HG03095 (cell line): ENCODE measurements at regions not wholly inside any gene's neighbourhood (a gene's known extent, or its start where the extent isn't known, plus 50 kb on each side); places are given as distances from the start of the nearest gene placed in this dataset.
"Not testable (repeated sequence)": the region's sequence is repeated elsewhere in the genome, so short reads cannot be mapped to it uniquely, and the experiment has no call there.

Experiments used
- ATAC-seq: cut with Tn5 transposase; IDR thresholded peaks from one replicate; pipeline ENCODE4 v1.9.1; 2021; ENCODE audit warnings: moderate library complexity; ENCODE audit not compliant: unreplicated experiment

DNA sequence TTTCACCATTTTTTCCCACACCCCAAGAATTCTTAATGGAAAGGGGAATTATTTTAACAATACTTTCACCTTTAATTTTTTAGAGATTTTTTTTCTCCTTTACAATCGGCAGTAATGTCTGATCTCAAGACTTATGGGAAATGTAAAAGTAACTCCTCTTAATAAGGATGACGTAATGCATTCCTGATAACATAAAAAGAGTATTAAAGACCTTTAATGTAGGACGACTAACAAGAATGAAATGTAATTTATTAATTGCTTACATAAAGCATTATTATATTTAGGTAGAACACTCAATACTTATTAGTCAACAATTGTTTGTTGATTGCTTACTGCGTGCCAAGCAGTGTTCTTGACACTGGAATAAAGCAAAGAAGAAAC, 416.8 kb upstream of the NAALADL2 start:
- no peak for ATAC-seq

GRCh38 chr3:174444391-174444790, 414.7 kb upstream of the NAALADL2 start:
- ATAC-seq, result no peak

- ATAC-seq, result no peak
These were observed 401.4 kb upstream of the NAALADL2 start for GRCh38 chr3:174457758-174458157.

DNA sequence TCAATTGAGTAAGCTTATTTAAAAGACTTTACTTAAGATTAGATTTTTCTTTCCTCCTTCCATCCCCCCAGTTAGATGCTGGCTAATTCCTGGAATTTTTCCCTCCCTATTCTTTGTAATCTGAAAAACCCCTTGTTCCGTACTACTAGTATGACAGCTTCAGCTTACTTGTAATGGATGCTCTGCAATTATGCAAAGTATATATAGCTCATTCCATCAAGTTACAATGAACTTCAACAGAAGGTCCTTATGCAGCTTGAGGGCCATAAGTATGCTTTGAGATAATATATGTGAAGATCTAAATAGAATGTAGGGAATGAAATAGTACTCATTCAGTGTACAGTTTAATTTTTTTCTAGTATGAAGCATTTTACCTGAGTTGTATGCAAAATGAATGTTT, 398.3 kb upstream of the NAALADL2 start:
- no peak for ATAC-seq

DNA sequence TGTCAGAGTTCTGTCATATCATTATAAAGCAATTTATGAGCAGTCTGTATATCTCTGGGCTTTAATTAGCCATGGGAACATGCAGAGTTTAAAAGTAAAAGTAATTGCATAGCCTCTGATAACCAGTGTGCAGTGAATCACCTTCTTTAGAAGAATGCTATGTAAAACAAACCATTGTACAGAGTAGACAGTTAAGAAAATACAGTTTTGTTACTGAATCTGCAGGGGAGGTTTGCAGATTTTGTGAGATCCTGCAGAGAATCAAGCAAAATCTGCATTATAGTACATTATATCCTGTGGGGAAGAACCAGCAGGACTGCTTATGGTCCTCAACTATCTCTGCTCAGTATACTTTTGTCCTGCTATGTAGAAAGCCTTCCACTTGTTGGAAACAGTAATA, 396.2 kb upstream of the NAALADL2 start:
- ATAC-seq, result no peak

DNA sequence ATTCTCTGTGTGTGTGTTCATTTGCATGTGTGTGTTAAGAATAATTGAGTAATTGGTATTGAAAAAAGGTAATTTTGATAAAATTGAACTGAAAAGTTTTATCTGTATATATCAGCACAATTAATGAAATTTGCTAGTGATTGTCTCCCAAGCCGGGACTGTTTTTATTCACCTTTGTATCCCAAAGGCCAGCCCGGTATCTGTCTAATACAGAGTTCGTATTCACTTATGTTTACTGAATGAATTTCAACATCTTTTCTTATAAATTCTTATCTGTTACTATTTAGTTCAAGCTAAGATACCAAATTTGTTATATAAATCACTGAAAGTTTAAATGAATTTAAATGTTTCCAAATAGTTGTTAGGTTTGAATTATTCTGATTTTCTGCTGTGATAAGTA, 394.0 kb upstream of the NAALADL2 start:
- ATAC-seq, result no peak

DNA sequence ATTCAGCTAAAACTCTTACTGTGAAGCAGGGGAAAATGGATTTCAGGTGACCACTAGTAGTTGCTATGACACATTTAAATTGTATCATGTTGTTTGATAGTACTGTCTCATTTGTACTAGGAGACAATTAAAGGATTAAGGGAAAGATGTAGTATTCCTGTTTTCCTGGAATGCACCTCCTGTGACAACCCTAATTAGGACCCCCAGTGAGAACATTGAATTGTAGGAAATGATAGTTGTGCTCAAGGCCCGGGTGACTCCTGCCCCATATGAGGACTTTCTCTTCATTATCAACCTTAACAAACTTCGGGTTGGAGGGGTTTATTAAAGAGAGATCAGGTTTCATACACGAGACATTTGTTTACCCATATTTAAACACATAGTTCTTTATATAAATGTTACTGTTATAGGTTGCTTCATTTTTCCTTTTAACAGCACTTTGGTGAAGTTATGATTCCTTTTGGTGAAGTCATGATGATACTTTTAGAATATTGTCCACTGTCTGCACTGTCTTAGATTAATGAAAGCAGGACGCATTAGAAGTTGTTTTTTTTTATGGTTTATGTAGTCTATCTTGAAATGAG, 392.6 kb upstream of the NAALADL2 start:
- no peak for ATAC-seq

GRCh38 chr3:174477491-174477890, 381.6 kb upstream of the NAALADL2 start:
- ATAC-seq, result no peak

DNA sequence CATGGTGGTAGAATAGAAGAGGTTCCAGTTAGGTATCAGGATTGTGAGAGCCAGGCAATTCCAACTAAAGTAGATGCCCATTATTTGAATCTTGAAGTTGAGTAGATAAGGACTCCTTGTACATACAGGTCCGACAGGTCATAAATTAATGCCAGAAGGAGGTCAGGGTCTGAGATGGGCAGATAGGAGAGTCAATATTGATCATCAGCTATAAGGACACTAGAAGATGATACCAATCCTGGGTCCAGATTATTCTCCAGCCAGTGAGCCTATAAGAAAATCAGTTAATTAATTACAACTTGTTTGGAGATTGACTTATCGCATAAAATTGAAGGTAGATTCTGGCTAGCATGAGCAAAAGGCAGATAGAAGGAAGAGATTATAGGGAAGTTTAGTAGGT, 378.4 kb upstream of the NAALADL2 start:
- no peak for ATAC-seq

GRCh38 chr3:174482541-174482940, 376.6 kb upstream of the NAALADL2 start:
- ATAC-seq, result no peak

DNA sequence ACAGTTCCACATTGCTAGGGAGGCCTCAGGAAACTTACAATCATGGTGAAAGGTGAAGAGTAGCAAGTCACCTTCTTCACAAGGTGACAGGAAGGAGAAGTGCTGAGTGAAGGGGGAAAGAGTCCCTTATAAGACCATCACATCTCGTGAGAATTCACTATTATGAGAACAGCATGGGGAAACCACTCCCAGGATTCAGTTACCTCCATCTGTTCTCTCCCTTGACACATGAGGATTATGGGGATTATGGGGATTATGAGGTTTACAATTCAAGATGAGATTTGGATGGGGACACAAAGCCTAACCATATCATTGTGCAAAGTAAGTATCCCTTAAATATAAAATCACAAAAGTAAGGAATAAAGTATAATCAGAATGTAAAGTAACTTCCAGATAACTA, 375.9 kb upstream of the NAALADL2 start:
- no peak for ATAC-seq

- ATAC-seq, result not testable (repeated sequence)
These were observed 375.3 kb upstream of the NAALADL2 start for GRCh38 chr3:174483856-174484255.

- no peak for ATAC-seq
These were observed 370.6 kb upstream of the NAALADL2 start for GRCh38 chr3:174488527-174488926.

GRCh38 chr3:174495311-174495710, 363.8 kb upstream of the NAALADL2 start:
- ATAC-seq, result no peak

- no peak for ATAC-seq
These were observed 363.2 kb upstream of the NAALADL2 start for GRCh38 chr3:174495928-174496327.

DNA sequence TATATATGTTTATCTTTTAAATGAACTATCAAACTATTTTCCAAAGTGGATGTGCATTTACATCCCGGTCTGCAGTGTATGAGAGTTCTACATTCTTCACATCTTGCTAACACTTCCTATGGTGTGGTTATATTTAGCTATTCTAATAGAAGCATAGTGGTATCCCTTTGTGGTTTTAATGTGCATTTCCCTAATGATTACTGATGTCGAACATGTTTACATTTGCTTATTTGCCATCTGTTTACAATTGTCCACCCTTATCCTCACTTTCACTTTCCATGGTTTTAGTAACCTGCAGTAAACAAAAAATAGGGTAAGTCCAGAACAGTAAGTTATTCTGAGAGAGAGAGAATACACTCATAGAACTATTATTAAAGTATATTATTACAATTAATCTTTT, 360.5 kb upstream of the NAALADL2 start:
- no peak for ATAC-seq

DNA sequence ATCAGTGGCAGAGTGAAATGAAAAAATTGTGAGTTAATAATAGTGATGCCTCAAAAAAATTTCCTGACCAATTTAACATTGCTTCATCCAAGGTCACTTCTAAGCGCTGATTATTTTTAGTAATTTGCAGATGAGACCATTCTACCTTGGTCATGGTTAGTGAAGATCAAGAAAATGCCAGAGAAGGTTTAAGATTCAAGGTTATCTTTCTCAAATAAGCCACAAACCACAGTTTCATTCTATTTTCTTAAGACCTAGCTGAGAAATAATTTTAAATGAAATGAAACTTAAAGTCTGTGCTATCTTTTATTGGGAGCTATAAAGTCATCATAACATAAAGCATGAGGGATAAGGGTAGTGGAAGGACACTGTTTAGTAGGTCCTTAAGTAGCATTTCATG, 353.9 kb upstream of the NAALADL2 start:
- no peak for ATAC-seq

- no peak for ATAC-seq
These were observed 334.9 kb upstream of the NAALADL2 start for GRCh38 chr3:174524203-174524602.

DNA sequence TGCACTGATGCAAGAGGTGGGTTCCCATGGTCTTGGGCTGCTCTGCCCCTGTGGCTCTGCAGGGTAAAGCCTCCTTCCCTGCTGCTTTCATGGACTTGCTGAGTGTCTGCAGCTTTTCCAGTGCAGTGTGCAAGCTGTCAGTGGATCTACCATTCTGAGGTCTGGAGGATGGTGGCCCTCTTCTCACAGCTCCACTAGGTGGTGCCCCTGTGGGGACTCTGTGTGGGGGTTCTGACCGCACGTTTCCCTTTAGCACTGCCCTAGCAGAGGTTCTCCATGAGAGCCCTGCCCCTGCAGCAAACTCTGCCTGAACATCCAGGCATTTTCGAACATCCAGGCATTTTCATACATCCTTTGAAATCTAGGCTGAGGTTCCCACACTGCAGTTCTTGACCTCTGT, 329.8 kb upstream of the NAALADL2 start:
- no peak for ATAC-seq

GRCh38 chr3:174531262-174531982, 327.7 kb upstream of the NAALADL2 start:
- no peak for ATAC-seq

- no peak for ATAC-seq
These were observed 326.9 kb upstream of the NAALADL2 start for GRCh38 chr3:174532216-174532615.

GRCh38 chr3:174532776-174533175, 326.4 kb upstream of the NAALADL2 start:
- ATAC-seq, result no peak

GRCh38 chr3:174533286-174533685, 325.8 kb upstream of the NAALADL2 start:
- ATAC-seq, result no peak
